CD4-positive, alpha-beta memory T cell (primary cell): ENCODE measurements at regions not wholly inside any gene's neighbourhood (a gene's known extent, or its start where the extent isn't known, plus 50 kb on each side); places are given as distances from the start of the nearest gene placed in this dataset.

Experiments used
- CTCF ChIA-PET: fragments of 350-600 bp; sonication (Branson Sonifier 250); formaldehyde crosslinking; loops from one replicate; lab custom pipeline; 2021; ENCODE audit warnings: inconsistent platforms; ENCODE audit not compliant: partially characterized antibody; lab: Charles Lee
- POLR2A ChIA-PET: fragments of 350-600 bp; sonication (Branson Sonifier 250); formaldehyde crosslinking; loops from one replicate; lab custom pipeline; 2021; ENCODE audit not compliant: partially characterized antibody; lab: Charles Lee
- DNase-seq, 5 donors: peaks; one replicate each; pipeline versions ENCODE4 v3.0.0 to v3.0.0-alpha.2; 2020 to 2022; ENCODE audit warnings: mixed read lengths in 1 of 5
- H3K27ac ChIP-seq: one replicate; pipeline ENCODE4 v1.7.0; 2013; ENCODE audit warnings: low read depth, low read length
- H3K27me3 ChIP-seq: 2 replicates; pipeline ENCODE4 v1.7.0; 2013; ENCODE audit warnings: mild to moderate bottlenecking, low read length, moderate library complexity; ENCODE audit not compliant: insufficient read depth
- H3K36me3 ChIP-seq: 2 replicates; pipeline ENCODE4 v1.7.0; 2013; ENCODE audit warnings: mild to moderate bottlenecking, low read length, moderate library complexity; ENCODE audit not compliant: insufficient read depth
- H3K4me1 ChIP-seq: 2 replicates; pipeline ENCODE4 v1.7.0; 2013; ENCODE audit warnings: mild to moderate bottlenecking, low read length, moderate library complexity; ENCODE audit not compliant: insufficient read depth
- H3K4me3 ChIP-seq, 2 donors: one replicate each; pipeline ENCODE4 v1.7.0; 2013; ENCODE audit warnings: low read length in 2 of 2, mild to moderate bottlenecking in 1 of 2
- H3K9me3 ChIP-seq, 2 donors: one replicate each; pipeline ENCODE4 v1.7.0; 2013; ENCODE audit warnings: low read length in 2 of 2, control low read depth in 1 of 2; ENCODE audit not compliant: control insufficient read depth in 1 of 2
- H3K27ac Mint-ChIP-seq, 7 donors: one replicate each; pipeline ENCODE4 v1.8.0; 2020 to 2021; ENCODE audit warnings: mixed read lengths in 7 of 7, mild to moderate bottlenecking in 6 of 7, inconsistent platforms in 3 of 7, moderate library complexity in 3 of 7
- H3K27me3 Mint-ChIP-seq, 2 donors: one replicate each; pipeline ENCODE4 v1.8.0; 2020 to 2021; ENCODE audit warnings: mixed read lengths in 2 of 2
- H3K36me3 Mint-ChIP-seq, 2 donors: one replicate each; pipeline ENCODE4 v1.8.0; 2020 to 2021; ENCODE audit warnings: mixed read lengths in 2 of 2, inconsistent platforms in 1 of 2, mild to moderate bottlenecking in 1 of 2
- H3K4me1 Mint-ChIP-seq, 4 donors: one replicate each; pipeline ENCODE4 v1.8.0; 2020 to 2021; ENCODE audit warnings: mixed read lengths in 4 of 4, mild to moderate bottlenecking in 1 of 4
- H3K4me3 Mint-ChIP-seq, 8 donors: one replicate each; pipeline ENCODE4 v1.8.0; 2020 to 2021; ENCODE audit warnings: mixed read lengths in 8 of 8, mild to moderate bottlenecking in 7 of 8, moderate library complexity in 6 of 8, inconsistent platforms in 3 of 8
- H3K9me3 Mint-ChIP-seq, 8 donors: one replicate each; pipeline ENCODE4 v1.8.0; 2020 to 2021; ENCODE audit warnings: mixed read lengths in 8 of 8, mild to moderate bottlenecking in 5 of 8, inconsistent platforms in 3 of 8, moderate library complexity in 1 of 8
- intact Hi-C: fragments of 100-400 bp; cut with micrococcal nuclease; formaldehyde crosslinking; loops from one replicate; pipeline ENCODE4 v1.15.1; 2023

GRCh38 chr6:23713211-23713610 lies 412.8 kb upstream of the NRSN1 start:
- Histone ChIP-seq H3K4me3 (no peak overlapping the region), H3K27me3 (no peaks in the 10 kb centered on the region), H3K27ac (no peak overlapping the region), H3K4me1 (no peaks in the 10 kb centered on the region), H3K9me3 (no peaks in the 10 kb centered on the region), H3K36me3 (no peaks in the 10 kb centered on the region)
- Mint-ChIP-seq H3K9me3 (peaks cover 0 to 5% (median 0%) of the 10 kb centered on the region in 8 donors), H3K4me1 (no peaks in the 10 kb centered on the region), H3K4me3 (no peak overlapping the region), H3K27me3 (no peaks in the 10 kb centered on the region), H3K36me3 (no peaks in the 10 kb centered on the region), H3K27ac (no peak overlapping the region)
- POLR2A ChIA-PET, result no interaction called here
- CTCF ChIA-PET, result no interaction called here
- DNase-seq, result no peak
- intact Hi-C loops, result no loop called here

- Mint-ChIP-seq H3K9me3 (peaks cover 0 to 2% (median 0%) of the 10 kb centered on the region in 8 donors), H3K36me3 (no peaks in the 10 kb centered on the region), H3K4me3 (no peak overlapping the region), H3K27ac (no peak overlapping the region), H3K4me1 (no peaks in the 10 kb centered on the region), H3K27me3 (no peaks in the 10 kb centered on the region)
- DNase-seq, result no peak
- H3K27me3 ChIP-seq, result no peaks in the 10 kb centered on the region
- no peaks in the 10 kb centered on the region for H3K4me1 ChIP-seq
- no peaks in the 10 kb centered on the region for H3K9me3 ChIP-seq
- intact Hi-C loops, result no loop called here
- ChIA-PET POLR2A (no interaction called here), CTCF (no interaction called here)
- no peak overlapping the region for H3K27ac ChIP-seq
- H3K36me3 ChIP-seq, result no peaks in the 10 kb centered on the region
- H3K4me3 ChIP-seq, result no peak overlapping the region
Measured at GRCh38 chr6:23728707-23729106, 397.3 kb upstream of the NRSN1 start.

GRCh38 chr6:23731609-23732008 lies 394.4 kb upstream of the NRSN1 start:
- no peaks in the 10 kb centered on the region for H3K36me3 ChIP-seq
- CTCF ChIA-PET, result no interaction called here
- peaks cover 0 to 4% (median 0%) of the 10 kb centered on the region in 8 donors for H3K9me3 Mint-ChIP-seq

GRCh38 chr6:23732521-23732920 lies 393.5 kb upstream of the NRSN1 start:
- no peaks in the 10 kb centered on the region for H3K36me3 ChIP-seq
- no peaks in the 10 kb centered on the region for H3K27me3 ChIP-seq
- intact Hi-C loops, result no loop called here
- no peaks in the 10 kb centered on the region for H3K4me1 Mint-ChIP-seq
- H3K27ac Mint-ChIP-seq, result no peak overlapping the region
- H3K4me3 Mint-ChIP-seq, result no peak overlapping the region
- H3K27me3 Mint-ChIP-seq, result no peaks in the 10 kb centered on the region
- no peaks in the 10 kb centered on the region for H3K36me3 Mint-ChIP-seq
- DNase-seq, result no peak
- ChIA-PET CTCF (no interaction called here), POLR2A (interaction anchor here (0.6 kb wide), 1 partner anchor 28 kb away, joined by 3 read pairs; no protein-coding TSS in a partner anchor)
- H3K9me3 Mint-ChIP-seq, result peaks cover 0 to 4% (median 0%) of the 10 kb centered on the region in 8 donors
- H3K4me1 ChIP-seq, result no peaks in the 10 kb centered on the region
- no peak overlapping the region for H3K27ac ChIP-seq
- no peak overlapping the region for H3K4me3 ChIP-seq
- H3K9me3 ChIP-seq, result no peaks in the 10 kb centered on the region

More at GRCh38 chr6:23731609-23732008, 394.4 kb upstream of the NRSN1 start:
- H3K4me3 Mint-ChIP-seq, result no peak overlapping the region
- no peaks in the 10 kb centered on the region for H3K4me1 Mint-ChIP-seq
- Histone ChIP-seq H3K4me1 (no peaks in the 10 kb centered on the region), H3K27me3 (no peaks in the 10 kb centered on the region), H3K27ac (no peak overlapping the region), H3K4me3 (no peak overlapping the region), H3K9me3 (no peaks in the 10 kb centered on the region)
- no peaks in the 10 kb centered on the region for H3K27me3 Mint-ChIP-seq
- POLR2A ChIA-PET, result no interaction called here
- intact Hi-C loops, result no loop called here
- DNase-seq, result no peak
- H3K36me3 Mint-ChIP-seq, result no peaks in the 10 kb centered on the region
- H3K27ac Mint-ChIP-seq, result no peak overlapping the region

- POLR2A ChIA-PET, result no interaction called here
- no peaks in the 10 kb centered on the region for H3K27me3 ChIP-seq
- Mint-ChIP-seq H3K27me3 (no peaks in the 10 kb centered on the region), H3K4me3 (no peak overlapping the region), H3K4me1 (no peaks in the 10 kb centered on the region), H3K9me3 (peaks cover 0 to 4% (median 3%) of the 10 kb centered on the region in 8 donors), H3K27ac (no peak overlapping the region), H3K36me3 (no peaks in the 10 kb centered on the region)
- CTCF ChIA-PET, result no interaction called here
- no peaks in the 10 kb centered on the region for H3K36me3 ChIP-seq
- intact Hi-C loops, result no loop called here
- DNase-seq, result no peak
- no peaks in the 10 kb centered on the region for H3K9me3 ChIP-seq
- no peak overlapping the region for H3K4me3 ChIP-seq
- H3K27ac ChIP-seq, result no peak overlapping the region
- no peaks in the 10 kb centered on the region for H3K4me1 ChIP-seq
Measured at GRCh38 chr6:23735151-23735550, 390.9 kb upstream of the NRSN1 start.

GRCh38 chr6:23736577-23736976 lies 389.4 kb upstream of the NRSN1 start:
- ChIA-PET POLR2A (no interaction called here), CTCF (no interaction called here)
- H3K9me3 ChIP-seq, result no peaks in the 10 kb centered on the region
- intact Hi-C loops, result no loop called here
- no peaks in the 10 kb centered on the region for H3K4me1 ChIP-seq
- no peaks in the 10 kb centered on the region for H3K36me3 Mint-ChIP-seq
- no peaks in the 10 kb centered on the region for H3K36me3 ChIP-seq
- H3K27me3 ChIP-seq, result no peaks in the 10 kb centered on the region
- no peak overlapping the region for H3K4me3 Mint-ChIP-seq
- no peaks in the 10 kb centered on the region for H3K4me1 Mint-ChIP-seq
- H3K9me3 Mint-ChIP-seq, result peaks cover 0 to 6% (median 3%) of the 10 kb centered on the region in 8 donors
- H3K27ac ChIP-seq, result no peak overlapping the region
- DNase-seq, result no peak
- H3K27me3 Mint-ChIP-seq, result no peaks in the 10 kb centered on the region
- H3K4me3 ChIP-seq, result no peak overlapping the region
- H3K27ac Mint-ChIP-seq, result no peak overlapping the region

- Histone ChIP-seq H3K27me3 (no peaks in the 10 kb centered on the region), H3K4me1 (no peaks in the 10 kb centered on the region), H3K9me3 (no peaks in the 10 kb centered on the region), H3K27ac (no peak overlapping the region), H3K36me3 (no peaks in the 10 kb centered on the region), H3K4me3 (no peak overlapping the region)
- Mint-ChIP-seq H3K27me3 (no peaks in the 10 kb centered on the region), H3K9me3 (peaks cover 0 to 12% (median 4%) of the 10 kb centered on the region in 8 donors), H3K4me1 (no peaks in the 10 kb centered on the region), H3K36me3 (no peaks in the 10 kb centered on the region), H3K4me3 (no peak overlapping the region), H3K27ac (no peak overlapping the region)
- intact Hi-C loops, result no loop called here
- POLR2A ChIA-PET, result no interaction called here
- no peak for DNase-seq
- CTCF ChIA-PET, result no interaction called here
Measured at GRCh38 chr6:23747239-23747638, 378.8 kb upstream of the NRSN1 start.

GRCh38 chr6:23752414-23752813 lies 373.6 kb upstream of the NRSN1 start:
- no peaks in the 10 kb centered on the region for H3K27me3 Mint-ChIP-seq
- no peaks in the 10 kb centered on the region for H3K36me3 Mint-ChIP-seq
- no peaks in the 10 kb centered on the region for H3K4me1 ChIP-seq
- H3K27me3 ChIP-seq, result no peaks in the 10 kb centered on the region
- POLR2A ChIA-PET, result no interaction called here
- H3K4me1 Mint-ChIP-seq, result no peaks in the 10 kb centered on the region
- intact Hi-C loops, result no loop called here
- no peak overlapping the region for H3K4me3 Mint-ChIP-seq
- no peak overlapping the region for H3K4me3 ChIP-seq
- CTCF ChIA-PET, result no interaction called here
- H3K27ac ChIP-seq, result no peak overlapping the region
- peaks cover 0 to 15% (median 5%) of the 10 kb centered on the region in 8 donors for H3K9me3 Mint-ChIP-seq
- no peak for DNase-seq
- H3K27ac Mint-ChIP-seq, result no peak overlapping the region
- H3K36me3 ChIP-seq, result no peaks in the 10 kb centered on the region
- no peaks in the 10 kb centered on the region for H3K9me3 ChIP-seq
